K562 (cell line): ENCODE measurements at regions not wholly inside any gene's neighbourhood (a gene's known extent, or its start where the extent isn't known, plus 50 kb on each side); places are given as distances from the start of the nearest gene placed in this dataset.

Source experiments
- ATAC-seq: fragments of 200-7000 bp; cut with Tn5 transposase; 3 replicates; pipeline ENCODE4 v1.9.1; 2020; ENCODE audit warnings: moderate library complexity
- BruUV-seq: library from RNA; stranded (reverse); fragments of 400-500 nt; replicated peaks from 2 replicates; lab custom pipeline; 2021; lab: Mats Ljungman, UMichigan
- CTCF ChIA-PET: fragments of 300-600 bp; formaldehyde crosslinking; extraction: SDS; loops from one replicate; lab custom pipeline; 2021; ENCODE audit warnings: low intra/inter-chr PET ratio; lab: Yijun Ruan, JAX
- POLR2A ChIA-PET: fragments of 300-600, 350-650 bp; sonication (Branson Sonifier 250); formaldehyde crosslinking; extraction: SDS; loops from one replicate; lab custom pipeline; 2021; ENCODE audit warnings: antibody characterized with exemption, inconsistent platforms; lab: Yijun Ruan, JAX
- DNase-seq, 4 experiments: peaks; one replicate each; pipeline versions ENCODE4 v3.0.0 to v3.0.0-alpha.2; 2011 to 2018; ENCODE audit warnings: low spot score in 3 of 4, mixed read lengths in 3 of 4; ENCODE audit errors: extremely low read depth in 1 of 4
- FAIRE-seq: peaks from 2 replicates; lab custom pipeline; 2011; peaks lifted over from hg19 to GRCh38; lab: Jason Lieb, UNC
- H2AFZ ChIP-seq: 2 replicates; pipeline ENCODE4 v1.6.0; 2011; ENCODE audit warnings: low read depth, low read length, control low read depth, inconsistent platforms
- H3K27ac ChIP-seq: fragments of 200-600 bp; 3 replicates; pipeline ENCODE4 v1.8.0; 2011; ENCODE audit warnings: low read depth, mild to moderate bottlenecking, control low read depth, inconsistent platforms, low read length, moderate library complexity, mixed read lengths; ENCODE audit errors: extremely low read depth
- H3K27me3 ChIP-seq, 2 experiments: fragments of 300-600 bp in 1 of 2; 2 replicates in 1 of 2; 3 replicates in 1 of 2; pipeline versions ENCODE4 v1.6.0 to v1.8.0; 2011; ENCODE audit warnings: inconsistent platforms in 2 of 2, low read length in 2 of 2, mild to moderate bottlenecking in 1 of 2, mixed read lengths in 1 of 2, moderate library complexity in 1 of 2; ENCODE audit not compliant: control insufficient read depth in 2 of 2, insufficient read depth in 2 of 2
- H3K36me3 ChIP-seq: fragments of 300-600 bp; 3 replicates; pipeline ENCODE4 v1.8.0; 2011; ENCODE audit warnings: mild to moderate bottlenecking, low read length, inconsistent platforms; ENCODE audit not compliant: control insufficient read depth, insufficient read depth
- H3K4me1 ChIP-seq, 2 experiments: fragments of 200-600 bp in 1 of 2; replicated peaks in 1 of 2; 2 replicates in 1 of 2; 3 replicates in 1 of 2; pipeline versions ENCODE4 v1.5.1 to v1.8.0; 2011; ENCODE audit warnings: inconsistent platforms in 2 of 2, low read length in 2 of 2, mild to moderate bottlenecking in 1 of 2, mixed read lengths in 1 of 2, moderate library complexity in 1 of 2; ENCODE audit not compliant: control insufficient read depth in 2 of 2, insufficient read depth in 2 of 2
- H3K4me2 ChIP-seq: 2 replicates; pipeline ENCODE4 v1.6.1; 2011; ENCODE audit warnings: low read length, control low read depth, inconsistent platforms, mixed read lengths; ENCODE audit not compliant: insufficient read depth
- H3K4me3 ChIP-seq: fragments of 200-600 bp; sonication (generic), shearing (Covaris generic); 2 replicates; pipeline ENCODE4 v1.5.1; 2016; ENCODE audit warnings: control low read depth, inconsistent platforms
- H3K79me2 ChIP-seq: fragments of 200-600 bp; 3 replicates; pipeline ENCODE4 v1.8.0; 2011; ENCODE audit warnings: low read length, inconsistent platforms; ENCODE audit not compliant: control insufficient read depth, insufficient read depth
- H3K9ac ChIP-seq, 2 experiments: 2 replicates each; pipeline versions ENCODE4 v1.6.0 to v1.6.1; 2011; ENCODE audit warnings: low read depth in 2 of 2, low read length in 2 of 2, control low read depth in 1 of 2, inconsistent platforms in 1 of 2, mild to moderate bottlenecking in 1 of 2, mixed read lengths in 1 of 2; ENCODE audit not compliant: insufficient read depth in 1 of 2
- H3K9me1 ChIP-seq: one replicate; pipeline ENCODE4 v1.6.0; 2011; ENCODE audit warnings: inconsistent platforms, mild to moderate bottlenecking, low read length, moderate library complexity; ENCODE audit not compliant: control insufficient read depth, insufficient read depth
- H3K9me3 ChIP-seq: replicated peaks from 2 replicates; pipeline ENCODE4 v1.5.1; 2011; ENCODE audit warnings: low read depth, low read length, inconsistent platforms; ENCODE audit not compliant: control insufficient read depth, insufficient read depth
- H4K20me1 ChIP-seq: replicated peaks from 2 replicates; pipeline ENCODE4 v1.6.1; 2011; ENCODE audit warnings: low read length, inconsistent platforms, mixed read lengths; ENCODE audit not compliant: control insufficient read depth, insufficient read depth
- CBX1 ChIP-seq: sonication (generic); IDR thresholded peaks from 2 replicates; pipeline ENCODE4 v1.6.1; 2016; ENCODE audit warnings: antibody characterized with exemption, low read depth, mild to moderate bottlenecking
- FIP1L1 ChIP-seq: fragments of 200-400 bp; formaldehyde crosslinking; IDR thresholded peaks from 2 replicates; pipeline ENCODE4 v1.6.1; 2018; ENCODE audit warnings: mild to moderate bottlenecking, low read depth, low read length; ENCODE audit not compliant: poor library complexity, severe bottlenecking
- FOXK2 ChIP-seq, 2 experiments: fragments of 450-650 bp; IDR thresholded peaks in 1 of 2; conservative IDR thresholded peaks in 1 of 2; 2 replicates each; pipeline ENCODE4 v1.6.1; 2016; ENCODE audit warnings: low read depth in 2 of 2, mild to moderate bottlenecking in 1 of 2
- GATAD2B ChIP-seq: fragments of 450-650 bp; IDR thresholded peaks from 2 replicates; pipeline ENCODE4 v1.6.1; 2017; ENCODE audit warnings: mild to moderate bottlenecking, borderline replicate concordance
- HMGN3 ChIP-seq: IDR thresholded peaks from 2 replicates; pipeline ENCODE4 v1.6.1; 2011; ENCODE audit warnings: borderline replicate concordance, low read depth, mild to moderate bottlenecking, mixed read lengths, low read length; ENCODE audit not compliant: insufficient read length; ENCODE audit errors: extremely low read depth
- JUND ChIP-seq, 2 experiments: IDR thresholded peaks; 2 replicates in 1 of 2; 3 replicates in 1 of 2; pipeline ENCODE4 v1.6.1; 2011; ENCODE audit warnings: borderline replicate concordance in 2 of 2, low read depth in 2 of 2, low read length in 2 of 2, improper control_type of control experiment in 1 of 2, missing biosample characterization in 1 of 2, missing genetic modification characterization in 1 of 2, missing genetic modification reagents in 1 of 2
- KLF16 ChIP-seq: IDR thresholded peaks from 2 replicates; pipeline ENCODE4 v1.6.1; 2016; ENCODE audit warnings: antibody characterized with exemption
- MCM7 ChIP-seq, 2 experiments: fragments of 450-650 bp; IDR thresholded peaks; 2 replicates each; pipeline ENCODE4 v1.6.1; 2016 to 2018
- MEF2D ChIP-seq: conservative IDR thresholded peaks from 2 replicates; pipeline ENCODE4 v1.6.1; 2016; ENCODE audit warnings: low read depth, missing genetic modification characterization, missing compliant biosample characterization
- NFRKB ChIP-seq: fragments of 450-650 bp; IDR thresholded peaks from 2 replicates; pipeline ENCODE4 v1.6.1; 2016; ENCODE audit warnings: low read depth
- NONO ChIP-seq, 2 experiments: fragments of 200-400 bp in 1 of 2; fragments of 450-650 bp in 1 of 2; formaldehyde crosslinking in 1 of 2; IDR thresholded peaks; 2 replicates each; pipeline ENCODE4 v1.6.1; 2017; ENCODE audit warnings: low read depth in 2 of 2, mild to moderate bottlenecking in 2 of 2, moderate library complexity in 2 of 2, low read length in 1 of 2
- NR2C1 ChIP-seq, 2 experiments: fragments of 450-650 bp; IDR thresholded peaks; 2 replicates each; pipeline ENCODE4 v1.6.1; 2017; ENCODE audit warnings: mild to moderate bottlenecking in 2 of 2, antibody characterized with exemption in 1 of 2, inconsistent platforms in 1 of 2, missing compliant biosample characterization in 1 of 2, missing genetic modification characterization in 1 of 2
- NUFIP1 ChIP-seq: fragments of 450-650 bp; IDR thresholded peaks from 2 replicates; pipeline ENCODE4 v1.6.1; 2018; ENCODE audit not compliant: partially characterized antibody
- POLR2G ChIP-seq: fragments of 200-400 bp; formaldehyde crosslinking; IDR thresholded peaks from 2 replicates; pipeline ENCODE4 v1.6.1; 2017; ENCODE audit warnings: low read depth, mild to moderate bottlenecking, antibody characterized with exemption, low read length, moderate library complexity
- SAP30 ChIP-seq: fragments of 200-600 bp; sonication (generic); IDR thresholded peaks from 2 replicates; pipeline ENCODE4 v1.6.1; 2012; ENCODE audit warnings: borderline replicate concordance, low read depth, mild to moderate bottlenecking, moderate library complexity, low read length, control low read depth, inconsistent platforms; ENCODE audit not compliant: insufficient read depth, poor library complexity, severe bottlenecking
- SMARCB1 ChIP-seq: IDR thresholded peaks from 2 replicates; pipeline ENCODE4 v1.6.1; 2011; ENCODE audit warnings: improper control_type of control experiment, low read depth; ENCODE audit not compliant: insufficient read length
- SPI1 ChIP-seq: IDR thresholded peaks from 2 replicates; pipeline ENCODE4 v1.6.1; 2011; ENCODE audit warnings: low read depth, low read length, control low read depth, borderline replicate concordance
- ZFP1 ChIP-seq: fragments of 450-650 bp; formaldehyde crosslinking; IDR thresholded peaks from 2 replicates; pipeline ENCODE4 v1.4.0; 2020; ENCODE audit warnings: mild to moderate bottlenecking, mixed read lengths
- ZFP36 ChIP-seq: fragments of 150-350 bp; IDR thresholded peaks from 2 replicates; pipeline ENCODE4 v1.6.1; 2018; ENCODE audit warnings: low read length, low read depth; ENCODE audit not compliant: partially characterized antibody
- WGBS: fragments of 100-300 bp; shearing (Covaris generic); methylation state at CpG from one replicate; pipeline ENCODE4 v1.1.6; 2016; ENCODE audit warnings: low coverage, mixed read lengths; ENCODE audit not compliant: insufficient coverage; ENCODE audit errors: missing lambda C conversion rate; 5-methylcytosine and 5-hydroxymethylcytosine counted together
- in situ Hi-C: fragments of 300-500 bp; cut with MboI; formaldehyde crosslinking; loops from 4 replicates; pipeline ENCODE4 v1.15.0; 2018; ENCODE audit warnings: inconsistent platforms, mixed read lengths
- intact Hi-C: fragments of 100-400 bp; cut with micrococcal nuclease; formaldehyde crosslinking; loops from 2 replicates; pipeline ENCODE4 v1.14.2; 2022
- TF ChIP-seq, protein P1 (sequence below): conservative IDR thresholded peaks from 2 replicates; pipeline ENCODE4 v1.6.1; 2011; ENCODE audit warnings: low read depth, mild to moderate bottlenecking, low read length; ENCODE audit not compliant: control insufficient read depth

DNA sequence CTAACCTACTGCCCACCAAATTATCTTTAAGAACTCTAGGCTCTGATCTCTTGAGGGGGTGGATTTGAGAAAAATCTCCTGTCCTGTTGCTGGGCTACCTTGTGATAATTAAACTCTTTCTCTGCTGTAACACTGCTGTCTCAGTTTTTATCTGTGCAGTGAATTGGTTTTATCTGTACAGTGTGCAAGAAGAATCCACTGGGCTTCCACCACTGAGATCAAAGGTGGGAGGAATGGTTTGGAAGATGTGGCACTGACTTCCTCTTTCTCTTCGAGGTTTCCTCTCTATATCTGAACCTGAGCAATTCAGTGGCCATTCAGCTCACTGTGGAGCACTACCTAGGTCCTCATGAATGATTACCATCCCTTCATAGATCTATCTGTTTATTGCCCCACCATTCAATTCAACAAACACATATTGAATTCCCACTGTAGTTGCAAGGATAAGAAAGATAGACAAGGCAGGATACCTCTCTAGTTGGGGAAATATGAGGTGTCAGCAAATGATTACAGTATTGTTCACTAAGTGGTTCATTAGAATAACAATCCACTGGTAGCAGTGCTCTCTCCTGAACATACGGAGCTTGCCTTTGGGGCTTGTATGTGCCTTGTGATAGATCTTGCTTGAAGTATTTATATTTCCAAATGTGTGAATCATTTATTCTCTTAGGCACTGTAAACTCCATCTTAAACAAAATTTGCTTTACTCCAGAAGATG lies 172.1 kb upstream of the ARG1 start:
- BruUV-seq = no TSS peak
- H3K4me2 ChIP-seq = no peak overlapping the region
- ATAC-seq = no peak
- H3K36me3 ChIP-seq = no peaks in the 10 kb centered on the region
- no peak for DNase-seq
- 0% methylated on average over 2 of the region's 2 CpGs for WGBS
- H3K9me1 ChIP-seq = no peaks in the 10 kb centered on the region
- no peak overlapping the region for H3K4me3 ChIP-seq
- H4K20me1 ChIP-seq = no peaks in the 10 kb centered on the region
- H2AFZ ChIP-seq = no peak overlapping the region
- intact Hi-C loops (no loop called here), in situ Hi-C loops (no loop called here)
- H3K4me1 ChIP-seq = no peaks in the 10 kb centered on the region
- no peak for FAIRE-seq
- no peak overlapping the region for H3K9ac ChIP-seq
- no peaks in the 10 kb centered on the region for H3K79me2 ChIP-seq
- no peaks in the 10 kb centered on the region for H3K27me3 ChIP-seq
- H3K9me3 ChIP-seq = no peaks in the 10 kb centered on the region
- POLR2A ChIA-PET = no interaction called here
- CTCF ChIA-PET = no interaction called here
- no peak overlapping the region for H3K27ac ChIP-seq
- TF ChIP-seq MCM7 (IDR thresholded peaks at IDR 0.05) = no peak
- TF ChIP-seq GATAD2B = no peak
- TF ChIP-seq SMARCB1 = no peak
- no peak for TF ChIP-seq MEF2D (tag)
- TF ChIP-seq SAP30 = no peak
- no peak for TF ChIP-seq FIP1L1
- TF ChIP-seq, protein P1, sequence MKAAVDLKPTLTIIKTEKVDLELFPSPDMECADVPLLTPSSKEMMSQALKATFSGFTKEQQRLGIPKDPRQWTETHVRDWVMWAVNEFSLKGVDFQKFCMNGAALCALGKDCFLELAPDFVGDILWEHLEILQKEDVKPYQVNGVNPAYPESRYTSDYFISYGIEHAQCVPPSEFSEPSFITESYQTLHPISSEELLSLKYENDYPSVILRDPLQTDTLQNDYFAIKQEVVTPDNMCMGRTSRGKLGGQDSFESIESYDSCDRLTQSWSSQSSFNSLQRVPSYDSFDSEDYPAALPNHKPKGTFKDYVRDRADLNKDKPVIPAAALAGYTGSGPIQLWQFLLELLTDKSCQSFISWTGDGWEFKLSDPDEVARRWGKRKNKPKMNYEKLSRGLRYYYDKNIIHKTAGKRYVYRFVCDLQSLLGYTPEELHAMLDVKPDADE = no peak
- no peak for TF ChIP-seq CBX1
- TF ChIP-seq ZFP1 (CRISPR knock-in tag) = no peak
- peak; percentile 74 for TF ChIP-seq SPI1
- TF ChIP-seq POLR2G = no peak
- no peak for TF ChIP-seq NUFIP1
- no peak for TF ChIP-seq NONO (IDR thresholded peaks at IDR 0.05; ENCODE audit: low read depth in 2 of 2, low read length in 1 of 2)
- no peak for TF ChIP-seq ZFP36
- no peak for TF ChIP-seq KLF16
- TF ChIP-seq NR2C1 (IDR thresholded peaks at IDR 0.05) = no peak
- TF ChIP-seq NR2C1 (tag; IDR thresholded peaks at IDR 0.05) = no peak
- no peak for TF ChIP-seq NFRKB
- TF ChIP-seq JUND (IDR thresholded peaks at IDR 0.05; ENCODE audit: borderline replicate concordance, low read depth, low read length) = no peak
- TF ChIP-seq JUND (tag; IDR thresholded peaks at IDR 0.05; ENCODE audit: borderline replicate concordance, low read depth, low read length) = peak; percentile 29; the same call in 1 of the 3 replicates
- no peak for TF ChIP-seq HMGN3
- TF ChIP-seq FOXK2 (conservative IDR thresholded peaks at IDR 0.05 in 1 of 2, IDR thresholded peaks at IDR 0.05 in 1 of 2; ENCODE audit: low read depth in 2 of 2) = no peak
